ENCODE measurements at regions not wholly inside any gene's neighbourhood (a gene's known extent, or its start where the extent isn't known, plus 50 kb on each side); places are given as distances from the start of the nearest gene placed in this dataset.

DNA sequence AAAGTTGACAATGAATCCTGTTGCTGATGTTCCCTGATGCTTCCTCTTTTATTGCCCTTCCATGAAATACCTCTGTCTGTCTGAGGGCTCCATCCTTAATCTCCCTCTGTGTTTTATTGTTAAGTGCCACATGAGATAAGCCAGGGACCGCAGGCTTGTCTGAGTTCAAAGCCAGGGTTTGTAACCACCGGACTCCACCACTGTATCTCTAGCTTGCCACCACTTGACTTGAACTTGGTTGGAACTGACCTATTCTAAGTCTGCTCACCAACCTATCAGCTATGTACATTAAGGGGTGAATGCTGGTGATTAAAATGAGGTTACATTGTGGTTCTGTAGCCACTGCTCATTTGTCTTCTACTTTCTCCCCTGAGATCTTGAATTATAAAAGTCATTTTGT lies 328.5 kb upstream of the ZEB2 start:
- Histone ChIP-seq H2AFZ (ENCODE audit: low read depth, low read length) (no peak overlapping the region), H3K9me3 (ENCODE audit: insufficient read depth, low read depth, low read length) (no peaks in the 10 kb centered on the region), H3K4me1 (ENCODE audit: insufficient read depth, low read length) (no peaks in the 10 kb centered on the region), H3K27ac (ENCODE audit: low read depth, low read length) (no peak overlapping the region), H4K20me1 (ENCODE audit: insufficient read depth, low read length) (no peaks in the 10 kb centered on the region), H3K79me2 (ENCODE audit: insufficient read depth, low read length) (no peaks in the 10 kb centered on the region), H3K27me3 (ENCODE audit: insufficient read depth, low read length) (no peaks in the 10 kb centered on the region), H3K36me3 (ENCODE audit: insufficient read depth, low read length) (no peaks in the 10 kb centered on the region), H3K4me3 (ENCODE audit: insufficient read depth, low read depth, low read length) (no peak overlapping the region), H3K9ac (ENCODE audit: low read length) (no peak overlapping the region), H3K4me2 (ENCODE audit: low read length) (no peak overlapping the region)
- FAIRE-seq (no peak), DNase-seq (ENCODE audit: low read depth) (no peak)
- TF ChIP-seq, protein P1, sequence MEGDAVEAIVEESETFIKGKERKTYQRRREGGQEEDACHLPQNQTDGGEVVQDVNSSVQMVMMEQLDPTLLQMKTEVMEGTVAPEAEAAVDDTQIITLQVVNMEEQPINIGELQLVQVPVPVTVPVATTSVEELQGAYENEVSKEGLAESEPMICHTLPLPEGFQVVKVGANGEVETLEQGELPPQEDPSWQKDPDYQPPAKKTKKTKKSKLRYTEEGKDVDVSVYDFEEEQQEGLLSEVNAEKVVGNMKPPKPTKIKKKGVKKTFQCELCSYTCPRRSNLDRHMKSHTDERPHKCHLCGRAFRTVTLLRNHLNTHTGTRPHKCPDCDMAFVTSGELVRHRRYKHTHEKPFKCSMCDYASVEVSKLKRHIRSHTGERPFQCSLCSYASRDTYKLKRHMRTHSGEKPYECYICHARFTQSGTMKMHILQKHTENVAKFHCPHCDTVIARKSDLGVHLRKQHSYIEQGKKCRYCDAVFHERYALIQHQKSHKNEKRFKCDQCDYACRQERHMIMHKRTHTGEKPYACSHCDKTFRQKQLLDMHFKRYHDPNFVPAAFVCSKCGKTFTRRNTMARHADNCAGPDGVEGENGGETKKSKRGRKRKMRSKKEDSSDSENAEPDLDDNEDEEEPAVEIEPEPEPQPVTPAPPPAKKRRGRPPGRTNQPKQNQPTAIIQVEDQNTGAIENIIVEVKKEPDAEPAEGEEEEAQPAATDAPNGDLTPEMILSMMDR (IDR thresholded peaks at IDR 0.05; ENCODE audit: insufficient read depth, low read depth, low read length), result no peak
- TF ChIP-seq EZH2 (IDR thresholded peaks at IDR 0.05; ENCODE audit: insufficient read depth, low read length), result no peak
- Mint-ChIP-seq H3K4me3 (ENCODE audit: unreplicated experiment) (no peak overlapping the region), H3K9me3 (ENCODE audit: unreplicated experiment) (no peaks in the 10 kb centered on the region), H3K36me3 (ENCODE audit: low read depth, unreplicated experiment) (peaks cover 2% of the 10 kb centered on the region), H3K27me3 (ENCODE audit: low read depth, unreplicated experiment) (no peaks in the 10 kb centered on the region), H3K4me1 (ENCODE audit: low read depth, unreplicated experiment) (no peaks in the 10 kb centered on the region), H3K27ac (ENCODE audit: unreplicated experiment) (no peak overlapping the region)

DNA sequence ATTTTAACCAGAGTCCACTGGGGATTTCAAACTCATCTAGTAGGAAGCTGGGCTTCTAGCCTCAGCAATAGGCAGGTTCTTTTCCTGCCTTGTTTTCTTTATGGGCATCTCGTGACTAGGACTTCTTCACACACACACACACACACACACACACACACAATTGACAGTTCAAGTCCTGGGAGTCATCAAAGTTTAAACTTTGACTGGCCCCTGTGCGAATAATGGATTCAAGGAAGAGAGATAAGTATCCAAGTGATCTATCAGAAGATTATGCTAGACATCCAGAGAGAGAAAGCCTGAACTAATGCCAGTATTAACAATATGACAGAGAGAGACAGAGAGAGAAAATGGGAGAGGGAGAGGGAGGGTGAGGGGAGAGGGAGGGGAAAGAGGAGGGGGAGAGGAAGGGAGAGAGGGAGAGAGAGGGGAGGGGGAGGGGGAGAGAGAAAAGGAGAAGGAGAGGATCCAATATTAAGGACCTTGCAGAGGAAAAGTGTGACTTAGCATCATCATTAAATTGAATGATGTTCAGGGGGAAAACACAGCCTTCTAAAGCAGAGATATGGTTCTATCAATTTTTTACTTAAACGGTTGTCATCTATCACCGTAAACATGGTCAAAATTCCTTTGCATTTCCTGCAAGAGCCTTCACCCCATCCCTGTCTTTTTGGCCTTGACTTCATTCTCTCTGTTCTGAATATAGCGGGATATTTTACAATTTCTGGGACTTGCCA lies 327.6 kb upstream of the ZEB2 start:
- Mint-ChIP-seq H3K36me3 (ENCODE audit: low read depth, unreplicated experiment) (no peaks in the 10 kb centered on the region), H3K9me3 (ENCODE audit: unreplicated experiment) (no peaks in the 10 kb centered on the region), H3K4me3 (ENCODE audit: unreplicated experiment) (no peak overlapping the region), H3K4me1 (ENCODE audit: low read depth, unreplicated experiment) (no peaks in the 10 kb centered on the region), H3K27ac (ENCODE audit: unreplicated experiment) (no peak overlapping the region), H3K27me3 (ENCODE audit: low read depth, unreplicated experiment) (no peaks in the 10 kb centered on the region)
- Histone ChIP-seq H3K27ac (ENCODE audit: low read depth, low read length) (no peak overlapping the region), H3K79me2 (ENCODE audit: insufficient read depth, low read length) (no peaks in the 10 kb centered on the region), H3K4me3 (ENCODE audit: insufficient read depth, low read depth, low read length) (no peak overlapping the region), H3K27me3 (ENCODE audit: insufficient read depth, low read length) (no peaks in the 10 kb centered on the region), H2AFZ (ENCODE audit: low read depth, low read length) (no peak overlapping the region), H4K20me1 (ENCODE audit: insufficient read depth, low read length) (no peaks in the 10 kb centered on the region), H3K36me3 (ENCODE audit: insufficient read depth, low read length) (no peaks in the 10 kb centered on the region), H3K4me1 (ENCODE audit: insufficient read depth, low read length) (no peaks in the 10 kb centered on the region), H3K9me3 (ENCODE audit: insufficient read depth, low read depth, low read length) (no peaks in the 10 kb centered on the region), H3K4me2 (ENCODE audit: low read length) (no peak overlapping the region), H3K9ac (ENCODE audit: low read length) (no peak overlapping the region)
- DNase-seq (ENCODE audit: low read depth) (no peak), FAIRE-seq (no peak)
- no peak for TF ChIP-seq EZH2 (IDR thresholded peaks at IDR 0.05; ENCODE audit: insufficient read depth, low read length)
- TF ChIP-seq, protein P1 (IDR thresholded peaks at IDR 0.05; ENCODE audit: insufficient read depth, low read depth, low read length), result no peak

DNA sequence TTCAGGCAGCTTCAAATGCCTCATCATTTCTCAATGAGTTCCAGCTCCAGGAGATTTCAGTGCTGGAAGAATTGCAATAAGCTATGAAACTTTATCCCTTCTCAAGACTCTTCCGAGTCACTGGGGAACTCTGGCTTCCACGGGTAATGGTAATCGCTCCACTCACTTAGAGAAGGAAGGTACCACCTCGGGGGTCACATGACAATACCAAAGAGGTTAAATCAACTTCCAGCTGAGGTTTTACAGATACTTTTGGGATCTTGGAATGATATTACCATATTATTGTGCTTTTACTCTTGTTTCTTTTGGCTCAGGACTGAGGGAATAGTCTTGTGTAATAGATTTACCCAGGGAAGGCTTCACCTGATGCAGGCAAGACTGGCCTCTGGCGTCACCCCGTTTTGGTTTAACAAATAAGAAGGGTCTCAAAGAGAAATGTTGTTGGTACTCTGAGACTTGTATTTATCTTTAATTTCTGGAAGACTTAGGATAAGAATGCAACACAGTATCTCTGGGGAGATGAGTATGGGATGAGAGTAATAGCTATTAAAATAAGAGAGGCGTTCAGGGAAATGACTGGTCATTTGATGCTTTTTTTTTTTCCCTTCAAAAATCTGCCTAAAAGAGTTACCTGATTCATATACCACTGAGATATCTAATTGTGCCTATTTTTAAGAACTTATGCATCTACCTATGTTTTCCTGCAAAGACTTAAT lies 316.9 kb upstream of the ZEB2 start:
- Mint-ChIP-seq H3K27ac (ENCODE audit: unreplicated experiment) (no peak overlapping the region), H3K36me3 (ENCODE audit: low read depth, unreplicated experiment) (no peaks in the 10 kb centered on the region), H3K4me3 (ENCODE audit: unreplicated experiment) (no peak overlapping the region), H3K27me3 (ENCODE audit: low read depth, unreplicated experiment) (no peaks in the 10 kb centered on the region), H3K9me3 (ENCODE audit: unreplicated experiment) (no peaks in the 10 kb centered on the region), H3K4me1 (ENCODE audit: low read depth, unreplicated experiment) (peaks cover 8% of the 10 kb centered on the region)
- Histone ChIP-seq H3K9me3 (ENCODE audit: insufficient read depth, low read depth, low read length) (no peaks in the 10 kb centered on the region), H3K4me1 (ENCODE audit: insufficient read depth, low read length) (peaks cover 24% of the 10 kb centered on the region), H3K27me3 (ENCODE audit: insufficient read depth, low read length) (no peaks in the 10 kb centered on the region), H3K27ac (ENCODE audit: low read depth, low read length) (no peak overlapping the region), H3K79me2 (ENCODE audit: insufficient read depth, low read length) (no peaks in the 10 kb centered on the region), H3K4me2 (ENCODE audit: low read length) (peak overlapping the region; percentile 82), H3K9ac (ENCODE audit: low read length) (no peak overlapping the region), H4K20me1 (ENCODE audit: insufficient read depth, low read length) (no peaks in the 10 kb centered on the region), H2AFZ (ENCODE audit: low read depth, low read length) (no peak overlapping the region), H3K4me3 (ENCODE audit: insufficient read depth, low read depth, low read length) (no peak overlapping the region), H3K36me3 (ENCODE audit: insufficient read depth, low read length) (no peaks in the 10 kb centered on the region)
- no peak for TF ChIP-seq EZH2 (IDR thresholded peaks at IDR 0.05; ENCODE audit: insufficient read depth, low read length)
- TF ChIP-seq, protein P1 (IDR thresholded peaks at IDR 0.05; ENCODE audit: insufficient read depth, low read depth, low read length), result no peak
- peak; percentile 69 for DNase-seq (ENCODE audit: low read depth)
- FAIRE-seq, result no peak

Data from astrocyte (in vitro differentiated cells and primary cell).